ENCODE measurements at regions not wholly inside any gene's neighbourhood (a gene's known extent, or its start where the extent isn't known, plus 50 kb on each side); places are given as distances from the start of the nearest gene placed in this dataset.
"Not testable (repeated sequence)": the region's sequence is repeated elsewhere in the genome, so short reads cannot be mapped to it uniquely, and the experiment has no call there.

GRCh38 chr2:44063033-44063432 is 67.2 kb upstream of the LRPPRC start:
- ATAC-seq (ENCODE audit: insufficient number of reproducible peaks, low FRiP score, low read depth) = no peak

GRCh38 chr2:44064281-44064680 is 68.5 kb upstream of the LRPPRC start:
- DNase-seq (ENCODE audit: low spot score); H3K27ac ChIP-seq; ATAC-seq (ENCODE audit: insufficient number of reproducible peaks, low FRiP score, low read depth); H3K4me1 ChIP-seq (ENCODE audit: control insufficient read depth in 1 of 2, low read depth in 2 of 2); H3K9me3 ChIP-seq; H3K36me3 ChIP-seq; H3K27me3 ChIP-seq (replicated peaks; ENCODE audit: insufficient read depth); H3K4me3 ChIP-seq: not testable (repeated sequence)

More at GRCh38 chr2:44063033-44063432, 67.2 kb upstream of the LRPPRC start:
- DNase-seq (ENCODE audit: low spot score) = no peak
- H3K36me3 ChIP-seq = no peaks in the 10 kb centered on the region
- no peaks in the 10 kb centered on the region for H3K9me3 ChIP-seq
- no peak for TF ChIP-seq CTCF (IDR thresholded peaks at IDR 0.05)
- H3K4me3 ChIP-seq = no peak overlapping the region
- no peak overlapping the region for H3K27ac ChIP-seq
- no peaks in the 10 kb centered on the region for H3K4me1 ChIP-seq (ENCODE audit: control insufficient read depth in 1 of 2, low read depth in 2 of 2)
- no peaks in the 10 kb centered on the region for H3K27me3 ChIP-seq (replicated peaks; ENCODE audit: insufficient read depth)

- H3K4me3 ChIP-seq; ATAC-seq (ENCODE audit: insufficient number of reproducible peaks, low FRiP score, low read depth); H3K36me3 ChIP-seq; H3K9me3 ChIP-seq; H3K27me3 ChIP-seq (replicated peaks; ENCODE audit: insufficient read depth); H3K4me1 ChIP-seq (ENCODE audit: control insufficient read depth in 1 of 2, low read depth in 2 of 2); DNase-seq (ENCODE audit: low spot score); H3K27ac ChIP-seq: not testable (repeated sequence)
Observed at GRCh38 chr2:44067012-44067790, 71.4 kb upstream of the LRPPRC start.

- not testable (repeated sequence) for H3K9me3 ChIP-seq; ATAC-seq (ENCODE audit: insufficient number of reproducible peaks, low FRiP score, low read depth); H3K27ac ChIP-seq; H3K4me1 ChIP-seq (ENCODE audit: control insufficient read depth in 1 of 2, low read depth in 2 of 2); H3K27me3 ChIP-seq (replicated peaks; ENCODE audit: insufficient read depth); H3K36me3 ChIP-seq; H3K4me3 ChIP-seq; DNase-seq (ENCODE audit: low spot score)
Observed at GRCh38 chr2:44067791-44068181, 72.0 kb upstream of the LRPPRC start.

- no peak for DNase-seq (ENCODE audit: low spot score)
- no peak for TF ChIP-seq CTCF (IDR thresholded peaks at IDR 0.05)
- H3K27me3 ChIP-seq (replicated peaks; ENCODE audit: insufficient read depth) = no peaks in the 10 kb centered on the region
- ATAC-seq (ENCODE audit: insufficient number of reproducible peaks, low FRiP score, low read depth) = no peak
- no peaks in the 10 kb centered on the region for H3K9me3 ChIP-seq
- H3K27ac ChIP-seq = no peak overlapping the region
- no peak overlapping the region for H3K4me3 ChIP-seq
- H3K36me3 ChIP-seq = no peaks in the 10 kb centered on the region
- H3K4me1 ChIP-seq (ENCODE audit: control insufficient read depth in 1 of 2, low read depth in 2 of 2) = peaks cover 6 to 9% of the 10 kb centered on the region in 2 donors
Observed at GRCh38 chr2:44071454-44072046, 75.8 kb upstream of the LRPPRC start.

GRCh38 chr2:44073667-44074066 is 77.9 kb upstream of the LRPPRC start:
- not testable (repeated sequence) for H3K4me3 ChIP-seq; DNase-seq (ENCODE audit: low spot score); H3K36me3 ChIP-seq; H3K27ac ChIP-seq; H3K27me3 ChIP-seq (replicated peaks; ENCODE audit: insufficient read depth); ATAC-seq (ENCODE audit: insufficient number of reproducible peaks, low FRiP score, low read depth); H3K4me1 ChIP-seq (ENCODE audit: control insufficient read depth in 1 of 2, low read depth in 2 of 2); H3K9me3 ChIP-seq

- H3K27me3 ChIP-seq (replicated peaks; ENCODE audit: insufficient read depth); H3K4me1 ChIP-seq (ENCODE audit: control insufficient read depth in 1 of 2, low read depth in 2 of 2); H3K9me3 ChIP-seq; DNase-seq (ENCODE audit: low spot score); ATAC-seq (ENCODE audit: insufficient number of reproducible peaks, low FRiP score, low read depth); H3K27ac ChIP-seq; H3K36me3 ChIP-seq; H3K4me3 ChIP-seq: not testable (repeated sequence)
Observed at GRCh38 chr2:44074795-44075194, 79.0 kb upstream of the LRPPRC start.

All from thoracic aorta (tissue), 2 donors.